GM21528 (cell line): ENCODE measurements at regions not wholly inside any gene's neighbourhood (a gene's known extent, or its start where the extent isn't known, plus 50 kb on each side); places are given as distances from the start of the nearest gene placed in this dataset.

Experiments
- ATAC-seq: cut with Tn5 transposase; IDR thresholded peaks from one replicate; pipeline ENCODE4 v1.9.1; 2021; ENCODE audit warnings: mild to moderate bottlenecking, moderate library complexity; ENCODE audit not compliant: unreplicated experiment, low FRiP score

DNA sequence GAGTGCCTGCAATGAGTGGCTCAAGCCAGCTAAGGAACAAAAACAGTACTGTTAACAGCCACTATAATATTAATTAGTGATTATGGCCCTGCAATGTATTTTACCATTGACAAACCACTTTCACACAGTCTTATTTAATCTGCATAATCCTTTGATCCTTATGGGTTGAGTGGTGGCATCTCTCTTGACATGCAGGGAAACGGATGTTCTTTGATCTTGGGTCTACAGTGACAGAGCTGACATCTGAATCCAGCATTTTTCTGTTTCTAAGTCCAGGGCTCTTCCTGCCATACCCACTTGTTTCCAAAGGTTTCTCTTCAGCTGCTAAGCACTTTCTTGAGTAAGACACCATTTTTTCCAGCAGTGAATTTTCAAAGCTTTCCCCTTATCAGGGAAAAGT, 277.7 kb upstream of the ROPN1 start:
- ATAC-seq, result no peak

DNA sequence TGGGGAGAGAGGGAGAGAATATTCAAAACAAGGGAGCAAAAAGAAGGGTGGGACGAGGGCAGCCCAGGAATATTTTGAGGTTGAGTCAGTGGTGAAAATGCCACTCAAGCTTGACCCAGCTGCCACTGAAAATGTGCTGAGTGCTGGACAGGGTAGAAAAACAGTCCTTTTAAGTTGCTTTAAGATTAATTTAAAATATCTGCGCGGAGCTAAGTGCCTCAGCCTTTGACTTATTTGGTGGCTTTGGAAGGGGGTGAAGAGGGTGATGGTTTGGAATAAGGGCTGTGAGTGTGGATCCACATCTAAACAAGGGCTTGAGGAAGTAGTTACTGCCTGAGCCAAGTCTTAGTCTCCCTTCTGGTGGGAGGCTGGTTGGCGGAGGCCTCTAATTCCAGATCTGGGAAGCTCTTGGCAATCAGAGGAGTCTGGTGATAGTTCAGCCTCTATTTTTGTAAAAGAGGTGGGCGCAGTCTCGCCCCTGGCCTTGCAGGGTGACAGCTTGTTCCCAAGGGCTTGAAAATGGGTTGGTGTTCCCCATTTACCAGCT, 280.8 kb upstream of the ROPN1 start:
- ATAC-seq, result no peak

DNA sequence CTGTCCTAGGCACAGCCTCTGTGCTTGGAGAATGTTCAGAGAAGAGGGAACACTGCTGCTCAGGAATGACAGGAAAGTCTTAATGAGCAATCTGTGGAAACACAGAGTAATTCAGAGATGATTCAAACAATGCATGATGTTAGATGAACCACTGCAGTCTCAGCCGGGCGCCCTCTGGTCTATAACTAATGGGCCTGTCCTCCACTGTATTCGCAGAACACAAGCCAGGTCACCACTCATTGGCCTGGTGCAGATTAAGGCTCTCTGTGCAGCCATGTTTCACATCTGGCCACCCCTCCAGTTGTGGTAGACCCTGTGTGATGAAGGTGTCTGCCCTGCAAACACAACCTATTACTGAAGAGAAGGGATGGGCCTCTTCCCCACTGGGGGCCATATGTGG, 281.7 kb upstream of the ROPN1 start:
- ATAC-seq, result no peak

GRCh38 chr3:124274051-124274450, 282.1 kb upstream of the ROPN1 start:
- no peak for ATAC-seq

DNA sequence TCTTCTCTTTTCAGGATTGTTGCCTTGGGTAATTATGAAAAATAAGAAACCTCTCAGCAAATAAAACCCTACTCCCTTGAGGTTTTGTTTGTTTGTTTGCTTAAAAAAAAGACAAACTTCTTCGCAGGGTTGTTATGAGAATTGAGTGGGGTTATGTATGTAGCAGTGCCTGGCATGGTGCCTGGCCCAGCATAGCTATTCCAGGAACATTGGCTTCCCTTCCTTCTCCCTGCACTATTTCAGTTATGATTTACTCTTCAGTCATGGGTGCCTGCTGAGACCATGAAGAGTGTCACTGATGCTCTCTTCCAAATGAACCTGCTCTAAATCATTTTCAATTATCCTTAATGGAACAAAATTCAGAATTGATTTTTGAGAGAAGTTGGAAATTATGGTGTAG, 283.5 kb upstream of the ROPN1 start:
- ATAC-seq, result no peak

GRCh38 chr3:124276133-124276532, 284.2 kb upstream of the ROPN1 start:
- ATAC-seq, result no peak

GRCh38 chr3:124276539-124277143, 284.7 kb upstream of the ROPN1 start:
- no peak for ATAC-seq

DNA sequence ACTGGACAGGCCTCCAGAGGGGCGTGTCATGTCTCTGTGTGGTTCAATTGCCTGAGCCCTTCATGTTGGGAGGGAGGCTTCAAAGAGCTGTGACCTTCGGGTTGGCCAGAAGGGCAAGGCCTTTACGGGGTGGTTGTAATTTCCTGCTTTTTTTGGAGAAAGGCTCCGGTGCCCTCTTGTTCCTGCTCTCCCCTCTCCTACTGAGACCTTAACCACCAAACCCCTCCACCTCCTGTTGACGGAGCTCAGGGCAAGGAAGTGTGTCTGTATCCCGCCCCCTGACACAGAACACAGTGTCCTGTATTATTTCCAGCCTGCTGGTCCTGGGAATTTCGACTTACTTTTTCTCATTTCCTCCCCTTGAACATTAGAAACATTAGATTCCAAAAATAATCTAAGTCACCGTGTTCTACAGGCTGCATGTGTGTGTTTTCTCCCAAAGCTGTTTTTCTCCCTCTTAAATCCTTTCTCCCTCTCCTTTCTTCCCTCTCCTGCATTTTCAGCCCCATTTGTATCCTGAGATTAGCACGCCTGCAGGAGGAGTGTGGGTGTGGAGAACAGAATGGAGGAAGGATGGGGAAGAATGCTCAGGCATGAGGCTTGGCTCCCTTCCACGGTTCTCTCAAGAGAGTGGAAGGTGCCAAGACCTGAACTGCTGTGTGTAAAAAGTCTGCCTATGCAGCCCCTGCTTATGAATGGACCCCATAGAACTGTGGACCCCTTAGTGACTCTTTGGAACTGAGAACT, 285.4 kb upstream of the ROPN1 start:
- ATAC-seq, result no peak

DNA sequence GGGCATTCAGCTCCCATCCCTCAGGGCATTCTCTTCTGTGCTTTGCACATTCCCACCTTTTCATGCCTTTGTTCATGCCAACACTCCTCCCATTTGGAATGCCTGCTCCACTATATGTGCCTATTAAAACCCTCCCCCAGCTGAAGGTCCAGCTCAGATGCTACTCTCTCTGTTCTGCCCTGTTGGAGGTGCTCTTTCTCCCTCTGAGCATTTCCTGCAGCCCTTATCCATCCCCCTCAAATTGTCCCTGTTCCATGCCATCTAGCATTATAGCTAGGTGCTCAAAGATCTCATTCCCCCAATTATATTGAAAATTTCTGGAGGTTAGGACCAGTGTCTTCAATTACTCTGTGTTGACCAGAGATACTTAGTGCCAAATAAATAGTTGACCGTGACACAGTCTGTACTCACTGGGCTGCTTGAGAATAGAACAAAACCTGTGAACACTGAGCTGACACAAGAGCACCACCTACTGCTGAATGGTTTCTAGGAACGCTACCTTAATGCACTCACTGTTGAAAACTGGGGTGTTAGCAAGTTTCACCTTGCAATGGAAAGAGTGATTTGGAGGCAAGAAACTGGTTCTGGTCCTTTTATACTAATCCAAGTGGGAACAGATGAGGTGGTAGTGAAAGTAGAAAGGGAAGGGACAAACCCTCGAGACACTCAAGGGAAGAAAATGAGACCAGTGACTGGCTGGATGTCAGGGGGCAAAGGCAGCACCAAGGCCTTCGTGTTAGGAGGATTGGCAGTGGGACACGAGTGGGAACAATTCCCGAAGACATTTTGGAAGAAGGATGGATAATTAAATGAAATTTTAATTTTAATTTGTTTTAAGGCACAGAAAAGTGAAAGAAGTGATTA, 289.8 kb upstream of the ROPN1 start:
- no peak for ATAC-seq

GRCh38 chr3:124282751-124283651, 291.1 kb upstream of the ROPN1 start:
- no peak for ATAC-seq

DNA sequence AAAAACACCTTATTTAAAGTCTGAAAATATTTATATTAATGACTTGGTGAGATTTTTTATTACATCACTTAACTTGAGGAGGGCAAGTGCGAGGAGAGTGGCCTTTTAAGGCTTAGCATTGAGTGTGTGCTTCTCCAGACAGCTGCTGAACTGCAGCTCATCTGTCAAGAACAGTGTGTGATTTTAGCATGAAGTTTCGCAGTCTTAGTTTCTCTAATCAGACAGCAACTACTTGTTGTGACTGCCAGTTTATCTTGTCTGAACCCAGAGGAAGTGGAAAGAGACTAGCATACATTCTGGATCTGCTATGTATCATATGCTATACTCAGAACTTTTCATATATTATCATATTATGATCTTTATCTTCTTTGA, 291.7 kb upstream of the ROPN1 start:
- no peak for ATAC-seq

DNA sequence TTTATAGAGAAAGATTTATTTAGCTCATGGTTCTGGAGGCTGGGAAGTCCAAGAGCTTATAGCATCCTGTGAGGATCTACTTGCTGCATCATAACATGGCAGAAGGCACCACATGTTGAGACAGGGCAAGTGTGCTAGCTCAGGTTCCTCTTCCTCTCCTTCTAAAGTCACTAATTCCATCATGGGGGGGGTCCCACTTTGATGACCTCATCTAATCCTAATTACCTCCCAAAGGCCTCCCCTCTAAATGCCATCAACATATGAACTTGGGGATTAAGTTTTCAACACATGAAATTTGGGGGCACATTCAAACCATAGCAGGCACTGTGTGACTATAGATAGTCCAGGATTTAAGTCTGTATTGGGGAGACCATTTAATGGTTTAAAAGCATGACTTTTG, 297.1 kb upstream of the ROPN1 start:
- ATAC-seq, result no peak

DNA sequence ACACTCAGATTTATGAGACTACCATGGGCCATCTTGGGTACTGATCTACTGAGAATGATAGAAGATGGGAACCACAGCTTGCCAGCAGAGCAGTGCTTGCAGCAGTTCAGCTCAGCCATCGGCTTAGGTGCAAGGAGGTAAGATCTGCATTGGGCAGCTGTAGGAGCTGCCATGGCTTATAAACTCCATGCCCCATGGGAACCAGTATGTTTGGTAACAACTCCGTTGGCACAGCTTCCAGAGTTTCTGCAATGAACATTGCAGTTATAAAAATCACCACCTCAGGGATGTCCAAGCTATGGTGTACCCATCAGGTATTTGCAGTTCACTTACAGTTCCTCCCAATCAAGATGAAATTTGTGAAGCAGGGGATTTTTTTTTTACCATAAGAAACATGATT, 299.1 kb upstream of the ROPN1 start:
- no peak for ATAC-seq

- ATAC-seq, result no peak
Measured at GRCh38 chr3:124292329-124292728, 300.4 kb upstream of the ROPN1 start.

DNA sequence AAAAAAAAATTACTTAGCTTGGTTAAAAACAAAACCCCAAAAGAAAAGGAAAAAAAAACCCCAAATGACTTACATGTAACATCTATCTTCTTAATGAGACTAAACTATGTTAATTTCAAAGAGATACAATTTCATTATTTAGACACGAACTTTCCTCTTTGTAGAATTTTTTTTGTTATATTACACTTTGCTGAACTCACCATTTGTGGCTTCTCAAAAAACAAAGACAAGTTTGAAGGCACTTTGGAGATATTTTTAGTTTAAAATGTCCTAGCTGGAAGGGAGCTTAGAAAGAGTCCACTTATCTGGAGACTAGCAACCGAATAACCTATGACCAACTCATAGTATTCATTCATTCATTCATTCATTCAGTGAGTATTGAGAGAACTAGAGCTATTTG, 301.7 kb upstream of the ROPN1 start:
- no peak for ATAC-seq

GRCh38 chr3:124295362-124295761, 303.4 kb upstream of the ROPN1 start:
- no peak for ATAC-seq

- ATAC-seq, result no peak
Measured at GRCh38 chr3:124296406-124296805, 304.5 kb upstream of the ROPN1 start.

GRCh38 chr3:124297062-124297980, 305.4 kb upstream of the ROPN1 start:
- no peak for ATAC-seq

- ATAC-seq, result no peak
Measured at GRCh38 chr3:124298301-124298700, 306.4 kb upstream of the ROPN1 start.
